Brain microvascular endothelial cell (primary cell): ENCODE measurements at regions not wholly inside any gene's neighbourhood (a gene's known extent, or its start where the extent isn't known, plus 50 kb on each side); places are given as distances from the start of the nearest gene placed in this dataset.

Experiments used
- DNase-seq: peaks from one replicate; pipeline ENCODE4 v3.0.0-alpha.2; 2020
- H3K27ac ChIP-seq: fragments of 250-450 bp; sonication (Bioruptor Pico); 2 replicates; pipeline ENCODE4 v1.5.1; 2020; ENCODE audit warnings: mild to moderate bottlenecking, moderate library complexity
- H3K27me3 ChIP-seq: fragments of 250-450 bp; sonication (Bioruptor Pico); replicated peaks from 2 replicates; pipeline ENCODE4 v1.5.1; 2020; ENCODE audit warnings: mild to moderate bottlenecking
- H3K36me3 ChIP-seq: fragments of 250-450 bp; sonication (Bioruptor Pico); replicated peaks from 2 replicates; pipeline ENCODE4 v1.5.1; 2020; ENCODE audit warnings: mild to moderate bottlenecking
- H3K4me3 ChIP-seq: 2 replicates; pipeline ENCODE4 v1.5.1; 2011; ENCODE audit warnings: low read depth, mild to moderate bottlenecking, control low read depth, low read length, moderate library complexity
- CTCF ChIP-seq: IDR thresholded peaks from 2 replicates; pipeline ENCODE4 v1.5.1; 2011; ENCODE audit warnings: low read depth, mild to moderate bottlenecking, moderate library complexity, low read length, control low read depth, inconsistent platforms; ENCODE audit errors: missing control alignments
- in situ Hi-C: cut with HindIII; loops from 2 replicates; pipeline ENCODE4 v1.10.0; 2017; ENCODE audit warnings: low sequenced_read_pairs, low pct_ligation_motif_present

DNA sequence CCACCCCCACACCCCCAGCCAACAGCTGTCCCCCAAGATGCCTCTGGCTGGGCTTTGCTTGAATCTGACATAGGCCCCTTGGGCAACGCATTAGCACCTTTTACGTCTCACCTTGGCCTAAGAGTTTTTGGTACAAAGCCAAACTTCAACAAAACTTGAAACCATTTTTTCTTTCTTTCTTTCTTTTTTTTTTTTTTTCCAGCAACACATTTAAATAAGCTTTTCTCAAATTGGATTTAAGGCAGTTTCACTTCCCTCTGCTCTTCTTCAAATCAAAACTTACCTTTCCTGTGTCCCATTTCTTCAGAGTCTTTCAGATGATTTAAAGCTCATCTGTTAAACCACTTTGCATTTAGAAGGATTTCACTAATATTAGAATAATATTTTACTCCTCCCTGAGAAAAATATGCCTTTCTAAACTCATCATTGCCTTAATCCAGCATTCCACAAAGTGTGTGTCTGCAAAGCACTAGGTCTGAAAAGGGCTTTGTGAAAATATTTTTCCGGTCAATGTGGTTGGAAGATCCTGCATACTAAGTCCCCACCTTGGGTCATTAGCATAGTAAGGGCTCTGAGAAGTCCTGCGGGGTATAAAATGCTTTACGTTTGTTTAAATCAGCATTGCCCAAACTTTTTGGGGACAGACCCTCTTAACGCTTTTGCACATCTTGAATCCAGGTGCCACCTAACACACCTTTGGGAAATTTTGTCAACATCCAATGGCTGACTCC, 217.0 kb downstream of the TLE3 start:
- in situ Hi-C loops = no loop called here
- TF ChIP-seq CTCF = no peak
- no peak overlapping the region for H3K4me3 ChIP-seq
- H3K36me3 ChIP-seq = no peaks in the 10 kb centered on the region
- H3K27me3 ChIP-seq = no peaks in the 10 kb centered on the region
- DNase-seq = no peak
- no peak overlapping the region for H3K27ac ChIP-seq

DNA sequence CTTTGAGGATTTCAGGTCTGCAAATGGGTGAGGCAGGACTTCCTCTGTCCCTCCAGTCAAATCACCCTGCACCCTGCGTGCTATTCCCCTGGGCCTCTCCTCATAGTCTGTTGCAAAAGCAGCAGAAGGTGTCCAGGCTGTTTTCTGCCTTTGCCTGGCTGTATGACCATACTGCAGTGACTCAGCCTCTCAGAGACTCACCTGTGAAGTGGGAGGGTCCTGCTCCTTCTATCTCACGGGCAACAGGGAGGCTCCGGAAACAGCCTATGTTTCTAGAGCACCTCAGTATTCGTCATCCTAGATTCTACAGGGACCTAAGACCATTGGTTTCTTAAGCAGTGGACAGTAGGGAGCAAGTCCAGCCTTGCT, 216.4 kb downstream of the TLE3 start:
- no peak for DNase-seq
- Histone ChIP-seq H3K36me3 (no peaks in the 10 kb centered on the region), H3K4me3 (no peak overlapping the region), H3K27ac (no peak overlapping the region), H3K27me3 (no peaks in the 10 kb centered on the region)
- in situ Hi-C loops = no loop called here
- no peak for TF ChIP-seq CTCF

GRCh38 chr15:69881766-69882165, 216.0 kb downstream of the TLE3 start:
- DNase-seq = no peak
- H3K27ac ChIP-seq = no peak overlapping the region
- no peak overlapping the region for H3K4me3 ChIP-seq
- in situ Hi-C loops = no loop called here
- H3K36me3 ChIP-seq = no peaks in the 10 kb centered on the region
- H3K27me3 ChIP-seq = no peaks in the 10 kb centered on the region
- TF ChIP-seq CTCF = no peak

DNA sequence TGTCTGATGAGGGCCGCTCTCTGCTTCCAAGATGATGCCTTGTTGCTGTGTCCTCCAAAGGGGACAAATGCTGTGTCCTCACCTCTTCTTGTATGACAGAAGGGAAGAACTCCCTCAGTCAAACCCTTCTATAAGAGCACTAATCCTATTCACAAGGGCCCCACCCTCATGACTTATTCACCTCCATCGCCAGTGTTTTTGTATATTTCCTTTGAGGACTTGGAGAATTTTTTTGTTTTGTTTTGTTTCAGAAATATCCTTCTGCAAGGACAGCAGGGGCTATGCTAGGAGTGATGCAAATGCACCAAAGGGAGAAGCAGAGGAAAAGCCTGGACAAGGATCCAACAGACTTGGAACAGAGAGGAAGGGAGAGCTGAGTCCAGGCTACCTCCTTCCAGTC, 214.4 kb downstream of the TLE3 start:
- H3K27ac ChIP-seq = no peak overlapping the region
- in situ Hi-C loops = no loop called here
- TF ChIP-seq CTCF = no peak
- no peak for DNase-seq
- H3K4me3 ChIP-seq = no peak overlapping the region
- H3K27me3 ChIP-seq = no peaks in the 10 kb centered on the region
- H3K36me3 ChIP-seq = no peaks in the 10 kb centered on the region

- Histone ChIP-seq H3K27me3 (no peaks in the 10 kb centered on the region), H3K27ac (no peak overlapping the region), H3K4me3 (no peak overlapping the region), H3K36me3 (no peaks in the 10 kb centered on the region)
- no peak for DNase-seq
- in situ Hi-C loops = no loop called here
- TF ChIP-seq CTCF = no peak
Observed at GRCh38 chr15:69885173-69885955, 212.4 kb downstream of the TLE3 start.
